Stimulated activated CD8-positive, alpha-beta memory T cell treated with anti-CD3 and anti-CD28 coated beads, Interleukin-12 subunit alpha, Interleukin-12 subunit beta, amount 100 ng/mL, for 24 hours (primary cell): ENCODE measurements at regions not wholly inside any gene's neighbourhood (a gene's known extent, or its start where the extent isn't known, plus 50 kb on each side); places are given as distances from the start of the nearest gene placed in this dataset.

Source experiments
- DNase-seq: peaks from one replicate; pipeline ENCODE4 v3.0.0-alpha.2; 2020; ENCODE audit errors: extremely low read depth

- no peak for DNase-seq
Measured at GRCh38 chr6:14903176-14904038, 342.5 kb upstream of the JARID2 start.

- no peak for DNase-seq
Measured at GRCh38 chr6:14905201-14905600, 340.7 kb upstream of the JARID2 start.

GRCh38 chr6:14906621-14907020, 339.2 kb upstream of the JARID2 start:
- DNase-seq: no peak

- no peak for DNase-seq
Measured at GRCh38 chr6:14910692-14911547, 334.9 kb upstream of the JARID2 start.

- no peak for DNase-seq
Measured at GRCh38 chr6:14912226-14912625, 333.6 kb upstream of the JARID2 start.

GRCh38 chr6:14912706-14913105, 333.2 kb upstream of the JARID2 start:
- no peak for DNase-seq

GRCh38 chr6:14913931-14914330, 331.9 kb upstream of the JARID2 start:
- DNase-seq: no peak

GRCh38 chr6:14915888-14916832, 329.7 kb upstream of the JARID2 start:
- DNase-seq: no peak

- no peak for DNase-seq
Measured at GRCh38 chr6:14917109-14917910, 328.6 kb upstream of the JARID2 start.

- DNase-seq: no peak
Measured at GRCh38 chr6:14918200-14918907, 327.5 kb upstream of the JARID2 start.

GRCh38 chr6:14919038-14919670, 326.7 kb upstream of the JARID2 start:
- no peak for DNase-seq

GRCh38 chr6:14920276-14920675, 325.6 kb upstream of the JARID2 start:
- no peak for DNase-seq

- DNase-seq: no peak
Measured at GRCh38 chr6:14921170-14921569, 324.7 kb upstream of the JARID2 start.

GRCh38 chr6:14921878-14922671, 323.8 kb upstream of the JARID2 start:
- DNase-seq: no peak

- DNase-seq: no peak
Measured at GRCh38 chr6:14922706-14923460, 323.0 kb upstream of the JARID2 start.

GRCh38 chr6:14924126-14925024, 321.5 kb upstream of the JARID2 start:
- DNase-seq: no peak
